Ishikawa (cell line): ENCODE measurements at regions not wholly inside any gene's neighbourhood (a gene's known extent, or its start where the extent isn't known, plus 50 kb on each side); places are given as distances from the start of the nearest gene placed in this dataset.

Experiments
- CEBPB ChIP-seq: IDR thresholded peaks from 2 replicates; pipeline ENCODE4 v1.6.1; 2012
- CREB1 ChIP-seq: IDR thresholded peaks from 2 replicates; pipeline ENCODE4 v1.6.1; 2012; ENCODE audit warnings: low read depth
- EGR1 ChIP-seq: IDR thresholded peaks from 2 replicates; pipeline ENCODE4 v1.6.1; 2012
- EP300 ChIP-seq: IDR thresholded peaks from 2 replicates; pipeline ENCODE4 v1.6.1; 2012; ENCODE audit warnings: borderline replicate concordance
- NFIC ChIP-seq: IDR thresholded peaks from 2 replicates; pipeline ENCODE4 v1.6.1; 2012
- RAD21 ChIP-seq: IDR thresholded peaks from 2 replicates; pipeline ENCODE4 v1.6.1; 2012; ENCODE audit warnings: low read depth
- TAF1 ChIP-seq: IDR thresholded peaks from 2 replicates; pipeline ENCODE4 v1.6.1; 2012; ENCODE audit warnings: low read depth, mild to moderate bottlenecking
- TEAD4 ChIP-seq: IDR thresholded peaks from 2 replicates; pipeline ENCODE4 v1.6.1; 2012
- YY1 ChIP-seq: IDR thresholded peaks from 2 replicates; pipeline ENCODE4 v1.6.1; 2012; ENCODE audit warnings: low read depth
- ZBTB7A ChIP-seq: IDR thresholded peaks from 2 replicates; pipeline ENCODE4 v1.6.1; 2012; ENCODE audit warnings: low read depth
- TF ChIP-seq, protein P1 (sequence below): IDR thresholded peaks from 2 replicates; pipeline ENCODE4 v1.6.1; 2012
- TF ChIP-seq, protein P2 (sequence below): IDR thresholded peaks from 2 replicates; pipeline ENCODE4 v1.6.1; 2012; ENCODE audit warnings: low read depth, mild to moderate bottlenecking

DNA sequence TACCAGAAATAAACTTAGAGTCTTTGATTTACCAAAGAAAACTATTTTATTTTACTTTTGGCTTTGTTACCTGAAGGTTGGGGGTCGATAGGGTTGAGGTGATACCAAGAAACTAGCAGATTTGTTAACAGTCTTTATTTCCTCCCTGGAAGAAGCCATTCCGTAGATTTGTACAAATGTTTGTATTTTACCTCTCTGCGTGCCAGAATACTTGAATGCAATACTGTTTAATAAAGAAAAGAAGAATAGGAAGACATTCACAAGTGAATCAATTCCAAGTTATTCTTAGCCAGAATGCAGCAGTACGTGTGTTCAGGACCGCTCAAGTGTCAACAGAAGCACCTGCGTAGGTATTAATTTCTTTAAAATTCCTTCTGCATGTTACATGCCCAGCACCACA, 260.3 kb upstream of the TENM3 start:
- TF ChIP-seq, protein P1, sequence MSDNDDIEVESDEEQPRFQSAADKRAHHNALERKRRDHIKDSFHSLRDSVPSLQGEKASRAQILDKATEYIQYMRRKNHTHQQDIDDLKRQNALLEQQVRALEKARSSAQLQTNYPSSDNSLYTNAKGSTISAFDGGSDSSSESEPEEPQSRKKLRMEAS: no peak
- TF ChIP-seq TAF1: no peak
- TF ChIP-seq NFIC: no peak
- TF ChIP-seq EP300: no peak
- no peak for TF ChIP-seq RAD21
- no peak for TF ChIP-seq EGR1
- TF ChIP-seq CEBPB: no peak
- no peak for TF ChIP-seq YY1
- TF ChIP-seq CREB1: no peak
- TF ChIP-seq, protein P2, sequence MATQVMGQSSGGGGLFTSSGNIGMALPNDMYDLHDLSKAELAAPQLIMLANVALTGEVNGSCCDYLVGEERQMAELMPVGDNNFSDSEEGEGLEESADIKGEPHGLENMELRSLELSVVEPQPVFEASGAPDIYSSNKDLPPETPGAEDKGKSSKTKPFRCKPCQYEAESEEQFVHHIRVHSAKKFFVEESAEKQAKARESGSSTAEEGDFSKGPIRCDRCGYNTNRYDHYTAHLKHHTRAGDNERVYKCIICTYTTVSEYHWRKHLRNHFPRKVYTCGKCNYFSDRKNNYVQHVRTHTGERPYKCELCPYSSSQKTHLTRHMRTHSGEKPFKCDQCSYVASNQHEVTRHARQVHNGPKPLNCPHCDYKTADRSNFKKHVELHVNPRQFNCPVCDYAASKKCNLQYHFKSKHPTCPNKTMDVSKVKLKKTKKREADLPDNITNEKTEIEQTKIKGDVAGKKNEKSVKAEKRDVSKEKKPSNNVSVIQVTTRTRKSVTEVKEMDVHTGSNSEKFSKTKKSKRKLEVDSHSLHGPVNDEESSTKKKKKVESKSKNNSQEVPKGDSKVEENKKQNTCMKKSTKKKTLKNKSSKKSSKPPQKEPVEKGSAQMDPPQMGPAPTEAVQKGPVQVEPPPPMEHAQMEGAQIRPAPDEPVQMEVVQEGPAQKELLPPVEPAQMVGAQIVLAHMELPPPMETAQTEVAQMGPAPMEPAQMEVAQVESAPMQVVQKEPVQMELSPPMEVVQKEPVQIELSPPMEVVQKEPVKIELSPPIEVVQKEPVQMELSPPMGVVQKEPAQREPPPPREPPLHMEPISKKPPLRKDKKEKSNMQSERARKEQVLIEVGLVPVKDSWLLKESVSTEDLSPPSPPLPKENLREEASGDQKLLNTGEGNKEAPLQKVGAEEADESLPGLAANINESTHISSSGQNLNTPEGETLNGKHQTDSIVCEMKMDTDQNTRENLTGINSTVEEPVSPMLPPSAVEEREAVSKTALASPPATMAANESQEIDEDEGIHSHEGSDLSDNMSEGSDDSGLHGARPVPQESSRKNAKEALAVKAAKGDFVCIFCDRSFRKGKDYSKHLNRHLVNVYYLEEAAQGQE: no peak
- TF ChIP-seq TEAD4: no peak
- no peak for TF ChIP-seq ZBTB7A
